HUDEP-2 (cell line): ENCODE measurements at regions not wholly inside any gene's neighbourhood (a gene's known extent, or its start where the extent isn't known, plus 50 kb on each side); places are given as distances from the start of the nearest gene placed in this dataset.

Experiments
- DNase-seq, 76 experiments: peaks; one replicate each; lab custom pipeline; 2025; ENCODE audit not compliant: unreplicated experiment in 76 of 76; lab: John Stamatoyannopoulos, UW

- DNase-seq = no peak
These were observed 63.6 kb upstream of the PPARA start for GRCh38 chr22:46086577-46087335.

- DNase-seq = no peak
These were observed 63.0 kb upstream of the PPARA start for GRCh38 chr22:46087336-46087690.

- peak in 61 of 76 experiments; percentile 7 to 83 (median 51) for DNase-seq
These were observed 62.5 kb upstream of the PPARA start for GRCh38 chr22:46087816-46088277.

DNA sequence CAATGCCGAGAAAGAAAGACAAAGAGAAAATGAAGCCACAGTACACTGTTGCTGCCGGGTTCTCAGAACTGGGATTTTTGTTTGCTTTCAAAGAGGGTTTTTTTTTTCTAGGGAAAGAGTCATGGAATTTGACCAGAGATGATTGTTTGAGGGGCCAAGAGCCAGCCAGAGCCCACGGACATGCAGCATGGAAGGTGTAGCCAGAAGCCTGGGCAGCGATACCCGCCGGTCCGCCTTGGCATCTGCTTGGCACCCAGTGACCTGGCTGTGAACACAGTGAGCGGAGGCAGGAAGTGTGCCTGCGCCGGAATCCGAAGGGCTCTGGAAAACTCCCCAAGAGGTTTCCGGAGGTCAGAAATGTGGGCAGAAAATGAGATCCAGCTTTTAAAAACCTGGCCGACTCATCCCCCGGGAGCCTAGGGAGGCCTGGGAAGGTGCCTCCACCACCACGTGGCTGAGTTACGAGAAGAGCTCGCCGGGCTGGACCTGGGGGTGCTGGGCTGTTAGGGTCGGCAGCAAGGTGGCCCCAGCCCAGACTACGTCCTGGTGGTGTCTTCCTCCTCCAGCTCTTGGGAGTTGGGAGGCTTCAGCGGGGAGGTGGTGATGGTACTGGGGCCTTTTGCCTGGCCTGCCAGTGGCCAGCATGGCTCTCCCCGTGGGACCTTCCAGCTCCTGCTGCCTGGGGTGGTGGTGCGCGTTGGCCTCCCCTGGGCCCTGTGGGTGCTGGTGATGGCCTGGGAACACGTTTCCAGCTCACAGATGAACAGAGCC is 61.6 kb upstream of the PPARA start:
- no peak for DNase-seq

GRCh38 chr22:46089426-46090035 is 60.8 kb upstream of the PPARA start:
- DNase-seq = no peak

DNA sequence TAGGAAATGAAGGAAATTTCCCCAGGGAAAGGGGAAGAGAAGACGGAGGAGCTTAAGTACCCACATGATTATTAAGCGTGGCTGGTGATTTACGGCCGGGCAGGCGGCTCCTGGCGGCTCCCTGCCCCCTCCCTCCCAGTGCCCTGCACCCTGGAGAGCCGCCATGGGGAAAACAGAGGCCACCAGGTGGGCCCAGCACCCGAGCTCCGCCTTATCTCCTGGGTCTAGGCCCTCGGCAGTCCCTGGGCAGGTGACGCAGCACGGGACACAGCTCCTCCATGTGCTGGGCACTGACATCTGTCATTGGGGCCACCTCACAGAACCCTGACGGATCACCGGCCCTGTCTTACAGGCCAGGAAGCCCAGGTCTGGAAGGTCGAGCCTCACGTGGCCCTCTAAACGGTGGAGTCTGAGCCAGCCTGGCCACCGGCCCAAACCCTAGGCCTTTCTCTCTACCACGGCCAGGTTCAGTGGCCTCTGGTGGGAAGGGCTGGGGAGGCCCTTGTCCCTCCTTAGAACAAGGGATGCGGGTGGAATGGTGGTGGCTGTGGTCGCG is 60.2 kb upstream of the PPARA start:
- no peak for DNase-seq

DNA sequence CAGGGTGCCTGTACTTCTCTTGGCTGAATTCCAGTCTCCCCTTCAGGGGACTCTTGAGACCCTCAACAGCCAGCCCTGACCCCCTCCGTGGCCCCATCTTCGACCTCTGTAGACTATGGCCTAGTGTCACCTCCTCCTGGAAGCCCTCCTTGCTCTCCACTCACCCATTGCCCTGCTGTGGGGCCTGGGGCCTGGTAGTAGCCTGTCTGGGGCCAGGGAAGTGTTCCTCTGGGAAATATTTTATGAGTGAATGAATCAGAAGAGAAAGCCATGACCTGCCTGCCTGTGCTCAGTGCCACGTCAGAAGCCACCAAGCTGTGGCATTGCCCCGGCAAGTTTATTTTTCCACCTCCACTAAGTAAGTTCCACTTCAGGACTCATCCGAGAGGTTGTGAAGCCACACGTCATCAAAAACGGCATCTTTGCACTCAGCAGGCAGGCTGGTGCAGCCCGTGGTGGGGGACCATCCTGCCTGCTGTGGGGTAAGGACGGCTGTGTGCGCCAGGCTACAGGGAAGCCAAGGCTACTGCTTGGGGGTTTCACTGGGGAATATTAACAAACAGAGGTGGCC is 59.6 kb upstream of the PPARA start:
- DNase-seq = no peak

- no peak for DNase-seq
These were observed 58.9 kb upstream of the PPARA start for GRCh38 chr22:46091277-46091977.

DNA sequence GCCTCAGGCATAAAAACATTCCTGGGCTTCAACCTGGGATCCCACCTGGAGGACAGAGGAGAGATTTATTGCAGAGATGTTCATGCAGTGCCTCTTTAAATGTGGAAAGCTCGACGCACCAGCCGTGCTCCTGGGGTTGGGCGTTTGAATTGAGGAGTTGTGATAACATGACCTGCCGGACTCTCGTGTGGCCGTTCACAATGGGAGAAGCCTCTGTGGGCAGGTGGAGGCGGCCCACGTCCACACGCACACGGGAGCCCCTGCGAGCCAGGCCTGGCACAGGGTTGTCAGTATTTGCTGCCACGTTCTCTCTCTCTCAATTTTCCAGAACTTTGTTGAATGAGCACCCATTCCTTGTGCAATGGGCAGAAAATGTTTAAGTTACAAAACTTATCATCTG is 58.3 kb upstream of the PPARA start:
- DNase-seq = no peak

DNA sequence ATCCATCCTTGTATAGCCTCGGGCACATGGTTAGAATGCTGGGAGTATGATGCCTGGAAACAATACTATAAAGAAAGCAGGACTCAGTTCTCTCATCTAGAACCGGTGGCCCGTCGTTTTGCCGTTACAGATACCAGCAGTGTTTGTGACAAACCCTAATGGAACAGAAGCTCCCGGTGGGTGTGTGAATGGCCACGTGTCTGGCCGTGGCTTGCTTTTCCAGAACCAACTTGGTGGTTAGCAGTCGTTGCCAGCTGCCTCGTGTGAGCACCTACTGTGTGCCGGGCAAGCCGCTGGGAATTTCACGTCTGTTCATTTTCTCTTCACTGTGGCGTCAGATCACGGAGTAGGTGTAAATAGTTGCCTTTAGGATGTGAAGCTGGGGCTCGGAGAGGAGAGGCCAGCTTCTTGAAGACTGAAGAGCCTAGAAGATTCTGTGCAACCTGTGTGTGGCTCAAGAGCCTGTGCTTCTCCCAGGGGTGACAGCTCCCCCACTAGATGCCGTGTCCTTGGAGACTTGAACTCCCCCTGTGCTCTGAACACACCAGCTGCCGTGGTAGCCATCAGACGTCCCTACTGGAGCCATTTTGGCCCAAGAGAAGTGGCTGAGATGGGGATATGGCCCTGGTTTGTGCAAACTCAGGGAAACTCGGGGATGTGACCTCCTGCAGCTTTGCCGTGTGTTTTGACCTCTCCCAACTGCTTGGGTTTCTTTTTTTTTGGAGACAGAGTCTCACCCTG is 57.5 kb upstream of the PPARA start:
- DNase-seq = no peak

- no peak for DNase-seq
These were observed 56.5 kb upstream of the PPARA start for GRCh38 chr22:46093796-46094195.

DNA sequence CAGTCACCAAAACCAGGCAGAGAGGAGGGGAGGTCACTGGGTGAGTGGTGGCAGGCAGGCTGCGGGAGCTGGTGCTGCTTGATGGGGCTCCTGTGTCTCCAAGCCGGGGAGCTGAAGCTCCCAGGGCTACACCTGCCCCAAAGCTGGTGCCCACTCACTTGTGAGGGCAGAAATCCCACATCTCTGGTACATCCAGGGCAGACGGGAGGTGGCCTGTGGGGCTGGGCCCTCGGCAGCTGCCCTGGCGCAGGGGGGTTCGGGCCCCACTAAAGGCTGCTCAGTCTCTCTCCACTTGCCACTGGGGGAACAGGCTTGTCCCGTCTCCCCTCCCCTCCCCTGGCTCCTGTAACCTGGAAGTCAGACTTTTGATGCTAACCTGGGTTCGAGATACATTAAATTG is 55.6 kb upstream of the PPARA start:
- DNase-seq = no peak

DNA sequence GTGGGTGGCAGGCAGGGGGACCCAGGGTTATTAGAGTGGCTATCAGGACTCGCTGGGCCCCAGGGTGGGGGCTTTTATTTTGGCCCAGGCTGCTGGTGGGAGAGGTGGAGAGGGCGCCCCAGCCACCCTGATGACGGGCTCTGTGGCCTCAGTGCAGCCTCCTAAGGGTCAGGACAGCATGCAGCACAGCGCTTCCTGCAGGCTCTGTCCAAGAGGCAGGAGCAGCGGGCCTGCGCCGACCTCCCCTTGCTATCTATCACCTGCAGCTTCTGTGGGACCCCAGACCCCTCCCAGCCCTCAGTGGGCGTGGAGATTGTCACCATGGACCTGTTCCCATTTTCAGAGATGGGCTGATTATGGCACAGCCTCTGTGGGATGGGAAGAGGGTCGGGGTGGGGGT is 54.3 kb upstream of the PPARA start:
- DNase-seq = no peak

- no peak for DNase-seq
These were observed 53.6 kb upstream of the PPARA start for GRCh38 chr22:46096706-46097230.

GRCh38 chr22:46097268-46097900 is 52.9 kb upstream of the PPARA start:
- DNase-seq = no peak

DNA sequence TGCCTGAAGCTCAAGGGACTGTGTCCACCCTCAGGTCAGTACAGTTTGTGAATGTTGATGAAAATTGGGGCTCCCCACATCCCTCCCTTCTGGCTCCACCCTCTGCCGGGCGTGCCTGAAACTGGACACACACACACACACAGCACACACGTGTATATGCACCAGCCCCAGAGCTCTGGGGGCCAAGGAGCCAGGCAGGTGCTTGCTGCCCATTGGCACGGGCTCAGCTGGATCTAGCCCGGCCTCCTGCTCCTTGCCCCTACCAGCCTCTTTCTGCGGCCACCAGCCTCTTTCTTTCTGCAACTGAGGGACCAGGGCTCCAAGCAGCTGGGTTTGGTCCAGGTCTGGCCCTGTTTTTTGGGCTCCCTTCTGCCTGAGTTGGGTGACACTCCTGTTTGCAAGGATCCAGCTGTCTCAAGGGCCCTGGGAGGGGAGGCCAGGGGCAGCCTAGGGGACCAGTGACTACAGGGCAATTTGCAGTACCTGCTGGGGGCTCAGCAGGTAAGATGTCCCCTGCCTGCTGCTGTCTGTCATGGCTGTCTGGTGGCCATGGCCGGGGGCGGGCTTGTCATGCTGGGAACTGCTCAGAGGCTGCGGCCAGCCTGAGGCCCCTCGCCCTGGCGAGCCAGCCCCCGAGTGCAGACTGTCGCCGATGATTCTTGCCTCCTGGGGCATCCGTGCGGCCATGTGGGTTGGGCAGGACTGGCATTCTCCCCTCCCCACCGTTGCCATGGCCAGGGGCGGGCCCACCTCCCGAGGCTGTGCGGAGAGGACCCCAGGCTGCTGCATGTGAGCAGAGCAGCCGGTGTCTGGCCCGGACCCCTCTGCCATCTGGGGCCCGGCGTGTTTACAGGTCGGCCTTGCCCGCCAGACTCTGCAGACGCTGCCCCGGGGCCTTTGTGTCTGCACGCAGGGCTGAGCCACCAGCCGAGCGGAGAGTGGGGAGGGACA is 51.5 kb upstream of the PPARA start:
- no peak for DNase-seq

- no peak for DNase-seq
These were observed 50.6 kb upstream of the PPARA start for GRCh38 chr22:46099740-46100139.
